ENCODE measurements at regions not wholly inside any gene's neighbourhood (a gene's known extent, or its start where the extent isn't known, plus 50 kb on each side); places are given as distances from the start of the nearest gene placed in this dataset.

GRCh38 chr1:239892602-239893001 is 199.1 kb upstream of the FMN2 start:
- H3K4me3 Mint-ChIP-seq, result no peak overlapping the region

DNA sequence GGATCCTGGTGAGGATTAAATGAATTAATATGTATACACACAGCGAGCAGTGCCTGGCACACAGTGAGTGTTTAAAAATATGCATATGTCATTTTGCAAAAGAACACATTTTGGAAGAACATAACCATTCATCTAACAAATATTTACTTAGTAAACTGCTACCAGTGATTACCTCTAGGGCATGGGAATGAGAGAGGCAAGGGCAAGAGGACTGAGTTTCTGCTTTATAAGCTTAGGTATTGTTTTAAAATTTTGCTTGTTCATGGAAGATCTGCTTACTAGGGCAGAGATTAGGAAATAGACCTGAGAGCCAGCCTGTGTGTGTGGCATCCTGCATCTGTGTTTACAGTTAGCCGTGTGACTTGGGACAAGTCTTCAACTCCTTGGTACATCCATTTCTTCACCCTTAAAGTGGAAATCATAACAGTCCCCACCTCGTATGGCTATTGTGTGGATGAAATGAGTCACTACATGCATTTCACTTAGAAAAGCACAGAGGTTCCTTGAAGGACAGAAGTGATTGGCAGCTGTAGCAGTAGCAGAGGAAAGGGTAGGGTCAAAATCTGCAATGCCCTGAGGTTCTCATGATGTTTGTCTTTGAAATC is 198.5 kb upstream of the FMN2 start:
- Histone ChIP-seq H3K9me3 (replicated peaks in 1 of 2; ENCODE audit: control insufficient read depth in 1 of 2, insufficient read depth in 1 of 2, low read length in 2 of 2) (no peaks in the 10 kb centered on the region), H3K4me2 (replicated peaks; ENCODE audit: extremely low read depth, low read length, poor library complexity, severe bottlenecking) (no peak overlapping the region), H3K4me1 (ENCODE audit: control insufficient read depth in 1 of 2, insufficient read depth in 2 of 2, low read length in 2 of 2) (peaks cover 5 to 8% of the 10 kb centered on the region in 2 donors), H3K27me3 (ENCODE audit: control insufficient read depth in 2 of 2, insufficient read depth in 2 of 2, low read length in 2 of 2) (no peaks in the 10 kb centered on the region), H3K4me3 (replicated peaks in 1 of 3; ENCODE audit: low read depth in 2 of 3, low read length in 3 of 3) (no peak overlapping the region), H3K27ac (ENCODE audit: low read depth in 1 of 2, low read length in 2 of 2) (no peak overlapping the region), H3K79me2 (ENCODE audit: insufficient read depth, low read length) (no peaks in the 10 kb centered on the region), H3K9ac (ENCODE audit: insufficient read depth, low read length, poor library complexity, severe bottlenecking) (no peak overlapping the region), H3K36me3 (replicated peaks in 1 of 2; ENCODE audit: control insufficient read depth in 1 of 2, insufficient read depth in 2 of 2, low read length in 2 of 2) (no peaks in the 10 kb centered on the region), H2AFZ (ENCODE audit: insufficient read depth, low read depth, low read length, poor library complexity, severe bottlenecking) (no peak overlapping the region), H4K20me1 (ENCODE audit: insufficient read depth, low read length) (no peaks in the 10 kb centered on the region)
- no peak for DNase-seq
- intact Hi-C loops (cut with micrococcal nuclease), result no loop called here
- H3K9me3 Mint-ChIP-seq, result no peaks in the 10 kb centered on the region
- no peak for TF ChIP-seq CTCF (IDR thresholded peaks at IDR 0.05)
- H3K36me3 Mint-ChIP-seq, result no peaks in the 10 kb centered on the region
- H3K27ac Mint-ChIP-seq, result no peak overlapping the region
- H3K4me3 Mint-ChIP-seq, result no peak overlapping the region
- H3K27me3 Mint-ChIP-seq (ENCODE audit: low read depth in 3 of 3), result peaks cover 0 to 3% (median 0%) of the 10 kb centered on the region in 3 donors
- no CpG with 5 or more reads among the region's 3 CpGs for WGBS (ENCODE audit: insufficient coverage)
- peaks cover 9% of the 10 kb centered on the region for H3K4me1 Mint-ChIP-seq

More at GRCh38 chr1:239892602-239893001, 199.1 kb upstream of the FMN2 start:
- H3K36me3 Mint-ChIP-seq, result no peaks in the 10 kb centered on the region
- Histone ChIP-seq H3K79me2 (ENCODE audit: insufficient read depth, low read length) (no peaks in the 10 kb centered on the region), H3K4me1 (ENCODE audit: control insufficient read depth in 1 of 2, insufficient read depth in 2 of 2, low read length in 2 of 2) (peaks cover under 1 to 2% of the 10 kb centered on the region in 2 donors), H3K9me3 (replicated peaks in 1 of 2; ENCODE audit: control insufficient read depth in 1 of 2, insufficient read depth in 1 of 2, low read length in 2 of 2) (no peaks in the 10 kb centered on the region), H2AFZ (ENCODE audit: insufficient read depth, low read depth, low read length, poor library complexity, severe bottlenecking) (no peak overlapping the region), H3K4me3 (replicated peaks in 1 of 3; ENCODE audit: low read depth in 2 of 3, low read length in 3 of 3) (no peak overlapping the region), H3K27me3 (ENCODE audit: control insufficient read depth in 2 of 2, insufficient read depth in 2 of 2, low read length in 2 of 2) (no peaks in the 10 kb centered on the region), H3K36me3 (replicated peaks in 1 of 2; ENCODE audit: control insufficient read depth in 1 of 2, insufficient read depth in 2 of 2, low read length in 2 of 2) (no peaks in the 10 kb centered on the region), H3K4me2 (replicated peaks; ENCODE audit: extremely low read depth, low read length, poor library complexity, severe bottlenecking) (no peak overlapping the region), H4K20me1 (ENCODE audit: insufficient read depth, low read length) (no peaks in the 10 kb centered on the region), H3K9ac (ENCODE audit: insufficient read depth, low read length, poor library complexity, severe bottlenecking) (no peak overlapping the region), H3K27ac (ENCODE audit: low read depth in 1 of 2, low read length in 2 of 2) (no peak overlapping the region)
- intact Hi-C loops (cut with micrococcal nuclease), result no loop called here
- H3K27me3 Mint-ChIP-seq (ENCODE audit: low read depth in 3 of 3), result peaks cover 0 to 3% (median 0%) of the 10 kb centered on the region in 3 donors
- peaks cover 4% of the 10 kb centered on the region for H3K4me1 Mint-ChIP-seq
- no peak overlapping the region for H3K27ac Mint-ChIP-seq
- no peaks in the 10 kb centered on the region for H3K9me3 Mint-ChIP-seq
- DNase-seq, result no peak
- TF ChIP-seq CTCF (IDR thresholded peaks at IDR 0.05), result no peak

All from CD14-positive monocyte (primary cell).